ENCODE measurements at regions not wholly inside any gene's neighbourhood (a gene's known extent, or its start where the extent isn't known, plus 50 kb on each side); places are given as distances from the start of the nearest gene placed in this dataset.

- DNase-seq = no peak
These were observed 130.0 kb upstream of the MAOA start for GRCh38 chrX:43525901-43526610.

GRCh38 chrX:43526878-43527277 is 129.2 kb upstream of the MAOA start:
- no peak for DNase-seq

- DNase-seq = no peak
These were observed 128.3 kb upstream of the MAOA start for GRCh38 chrX:43527801-43528200.

DNA sequence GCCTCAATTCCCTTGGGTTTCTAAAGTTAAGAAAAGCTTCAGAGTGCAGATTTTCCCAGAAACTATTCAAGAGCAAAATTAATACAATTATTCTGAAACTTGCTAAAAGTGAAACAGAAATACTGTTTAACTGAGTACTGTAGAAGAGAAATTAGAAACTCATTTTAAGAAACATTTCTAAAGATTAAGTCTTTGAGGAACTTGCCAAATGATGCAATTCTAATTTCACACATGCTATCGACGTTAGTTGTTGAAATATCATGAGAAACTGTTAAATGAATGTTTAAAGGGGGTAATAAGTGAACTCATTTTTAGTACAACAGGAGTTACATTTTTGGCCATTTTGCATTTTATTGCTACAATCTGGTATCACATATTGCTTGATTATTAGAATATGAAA is 125.3 kb upstream of the MAOA start:
- DNase-seq = no peak

DNA sequence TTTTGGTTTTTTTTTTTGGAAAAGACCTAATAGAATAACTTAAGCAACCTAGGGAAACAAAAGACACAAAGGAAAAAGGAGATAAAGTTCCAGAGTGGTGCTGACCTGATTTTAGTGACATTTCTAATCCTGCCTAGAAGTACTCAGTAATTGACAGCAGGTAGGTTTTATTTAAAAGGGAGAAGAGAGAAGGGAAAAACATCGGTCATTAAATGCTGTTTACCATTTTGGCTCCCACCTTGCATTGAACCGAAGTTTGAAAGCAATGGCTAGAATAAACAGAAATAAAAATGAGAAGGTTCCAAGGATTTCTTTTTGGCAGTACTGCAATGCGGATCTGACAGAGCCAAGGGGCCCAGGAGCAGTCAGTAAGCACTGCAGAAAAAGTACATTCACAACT is 115.8 kb upstream of the MAOA start:
- no peak for DNase-seq

- no peak for DNase-seq
These were observed 104.5 kb upstream of the MAOA start for GRCh38 chrX:43551590-43551989.

DNA sequence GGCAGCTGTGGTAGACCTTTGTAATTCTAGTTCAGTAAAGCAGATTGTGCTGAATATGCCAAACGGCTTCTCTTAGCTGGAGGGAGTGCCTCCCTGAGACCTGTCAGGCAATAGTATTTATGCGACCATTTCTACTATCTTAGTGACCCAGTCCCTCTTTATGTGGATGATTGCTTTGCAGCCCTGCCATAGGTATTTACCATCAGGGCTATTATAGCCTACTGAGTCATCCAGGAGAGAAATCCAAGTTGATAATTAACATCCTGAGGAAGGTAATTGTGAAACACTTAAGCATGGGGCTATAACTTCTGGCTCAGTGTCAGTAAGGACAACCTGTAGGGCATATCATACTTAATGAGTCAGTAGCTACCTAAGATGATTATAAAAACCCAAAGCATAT is 103.9 kb upstream of the MAOA start:
- DNase-seq = no peak

- DNase-seq = no peak
These were observed 103.4 kb upstream of the MAOA start for GRCh38 chrX:43552703-43553102.

GRCh38 chrX:43553257-43553656 is 102.8 kb upstream of the MAOA start:
- no peak for DNase-seq

DNA sequence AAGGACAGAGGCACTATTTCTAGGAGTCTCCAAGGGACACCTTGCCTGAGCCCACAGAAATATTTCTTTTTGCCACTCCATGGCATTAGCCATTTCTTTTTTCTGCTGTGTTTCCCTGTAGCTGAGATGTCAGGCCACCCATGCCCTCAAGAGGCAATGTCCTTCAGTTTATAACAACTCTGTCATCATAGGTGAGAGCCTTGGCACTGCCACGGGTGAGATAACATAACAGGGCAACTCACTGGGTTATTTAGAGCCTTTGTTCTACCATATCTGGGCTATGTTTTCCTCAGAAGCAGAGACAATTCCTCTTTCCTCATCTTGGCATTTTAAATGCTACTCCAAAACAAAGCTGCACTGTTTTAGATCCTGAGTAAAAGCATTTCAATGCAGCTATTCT is 99.9 kb upstream of the MAOA start:
- no peak for DNase-seq

DNA sequence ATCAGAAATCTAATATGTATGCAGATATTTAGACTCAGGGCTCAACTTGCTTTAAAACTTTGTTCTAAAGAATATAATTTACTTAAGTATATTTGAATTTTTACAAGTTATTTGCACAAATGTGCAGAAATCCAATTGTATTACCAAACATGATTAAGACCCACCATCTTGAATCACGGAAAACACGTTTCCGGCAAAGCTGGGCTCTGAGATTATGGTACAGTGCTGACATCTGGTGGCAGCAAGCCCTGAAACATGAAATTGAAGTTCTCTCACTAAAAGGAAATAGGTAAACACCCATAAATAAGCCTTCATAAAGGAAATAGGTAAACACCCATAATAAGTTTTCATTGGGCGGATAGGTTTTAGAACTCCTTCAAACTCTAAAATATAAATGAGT is 98.3 kb upstream of the MAOA start:
- peak; percentile 47 for DNase-seq

DNA sequence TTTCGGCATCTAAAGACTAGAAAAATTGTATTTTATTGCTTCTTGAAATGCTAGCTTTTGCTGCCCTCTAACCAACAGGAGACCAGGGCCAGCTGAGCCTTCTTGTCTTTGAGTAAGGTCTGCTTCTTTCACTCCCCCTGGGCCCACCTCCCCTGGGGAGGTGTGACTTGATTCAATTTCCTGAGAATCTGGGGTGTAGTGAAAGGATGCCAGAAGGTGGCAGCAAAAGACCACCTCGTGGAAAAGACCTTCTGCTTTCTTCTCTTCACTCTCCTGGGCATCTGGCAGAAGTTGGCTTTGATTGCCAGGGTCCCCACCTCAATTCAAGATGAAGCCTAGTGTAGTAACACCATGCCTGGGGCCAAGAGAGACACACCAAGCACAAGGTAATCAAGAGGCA is 96.5 kb upstream of the MAOA start:
- peak; percentile 46 for DNase-seq

GRCh38 chrX:43560247-43560946 is 95.7 kb upstream of the MAOA start:
- no peak for DNase-seq

- no peak for DNase-seq
These were observed 93.7 kb upstream of the MAOA start for GRCh38 chrX:43562372-43562771.

DNA sequence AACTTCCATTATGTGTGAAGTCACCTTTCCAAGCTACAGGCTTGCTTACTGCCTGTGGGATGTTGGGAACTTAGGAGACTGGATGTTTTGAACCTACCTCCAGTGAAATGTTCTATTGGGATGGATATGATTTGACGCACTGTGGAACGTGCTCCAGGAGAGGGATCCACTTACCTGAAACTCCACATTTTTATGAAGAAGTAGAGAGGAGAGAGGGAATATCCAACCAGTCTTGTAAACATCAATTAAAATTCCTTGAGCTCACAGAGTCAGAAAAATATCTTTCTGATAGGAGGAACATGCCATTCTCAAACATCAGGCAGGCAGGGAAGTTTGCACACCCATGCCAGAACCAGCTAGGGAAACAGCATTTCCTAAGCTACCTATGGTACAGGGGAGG is 91.1 kb upstream of the MAOA start:
- no peak for DNase-seq

- DNase-seq = no peak
These were observed 89.9 kb upstream of the MAOA start for GRCh38 chrX:43566170-43566569.

DNA sequence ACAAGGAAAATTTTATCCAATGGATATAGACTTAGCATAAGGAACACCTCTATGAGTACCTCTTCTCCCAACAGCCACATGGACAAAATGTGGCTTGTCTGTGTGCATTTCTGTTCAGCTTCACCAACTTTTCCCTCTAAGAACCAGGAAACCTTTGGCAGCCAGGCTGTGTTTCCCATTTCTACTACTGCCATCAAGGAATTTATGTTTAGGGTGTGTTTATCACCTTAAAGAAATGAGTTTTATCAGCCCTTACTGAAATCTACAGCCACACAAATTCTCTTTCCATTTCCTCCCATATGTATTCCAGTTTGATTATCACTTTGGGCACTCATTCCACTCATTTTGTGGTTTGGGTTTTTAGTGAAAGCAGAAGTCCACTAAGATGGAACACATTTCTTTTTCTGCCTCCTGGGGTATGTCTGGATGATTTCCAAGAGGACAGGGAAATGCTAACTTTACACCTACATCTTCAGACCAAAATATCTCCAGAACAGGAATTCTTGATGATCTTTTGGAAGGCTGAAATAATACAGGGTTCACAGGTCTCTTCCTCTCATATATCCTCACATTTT is 82.6 kb upstream of the MAOA start:
- no peak for DNase-seq

DNA sequence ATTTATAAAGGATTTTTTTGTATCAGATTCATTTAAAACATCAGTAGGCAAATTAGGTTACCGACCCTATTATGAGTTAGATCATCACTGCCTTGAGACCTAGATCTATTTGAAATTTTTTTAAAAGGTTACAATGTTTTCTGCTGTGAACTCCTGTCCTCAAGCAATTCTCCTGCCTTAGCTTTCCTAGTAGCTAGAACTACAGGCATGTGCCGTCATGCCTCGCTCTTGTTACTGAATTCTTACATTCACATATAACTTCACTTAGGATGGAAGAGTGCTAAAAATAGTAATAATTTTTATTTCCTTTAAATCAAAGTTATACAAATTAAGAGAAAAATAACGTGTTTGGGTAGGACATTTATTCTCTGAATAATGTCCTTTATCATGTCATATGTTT is 75.5 kb upstream of the MAOA start:
- no peak for DNase-seq

- no peak for DNase-seq
These were observed 74.9 kb upstream of the MAOA start for GRCh38 chrX:43581167-43581566.

DNA sequence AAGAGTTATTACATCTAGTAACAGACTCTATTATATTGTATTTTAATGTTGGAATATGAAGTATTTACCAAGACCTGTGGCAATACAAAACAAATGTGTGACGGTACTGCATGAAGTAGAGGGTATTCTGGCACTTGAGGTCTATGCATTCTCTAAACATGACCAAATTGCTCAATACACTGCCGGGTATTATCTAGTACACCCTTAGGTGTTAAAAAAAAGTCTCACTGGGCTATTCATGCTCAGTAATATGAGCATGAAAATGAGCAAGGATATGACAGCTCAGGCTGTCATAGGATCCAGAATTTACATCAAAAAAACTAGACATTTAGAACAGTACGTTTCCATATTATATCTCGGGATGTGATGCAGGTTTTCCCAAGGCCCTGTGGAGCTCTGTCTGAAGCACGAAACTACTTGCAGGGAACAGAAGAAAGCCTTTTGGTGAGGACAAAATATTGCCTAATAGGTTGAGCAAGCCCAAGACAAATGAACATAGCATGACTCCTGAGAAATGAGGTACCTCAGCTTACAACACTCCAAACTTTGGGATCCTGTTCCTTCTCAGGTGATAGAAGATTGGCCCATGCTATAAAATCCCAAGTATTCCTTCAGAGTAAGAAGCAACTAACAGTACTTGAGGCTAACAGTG is 74.1 kb upstream of the MAOA start:
- DNase-seq = no peak

DNA sequence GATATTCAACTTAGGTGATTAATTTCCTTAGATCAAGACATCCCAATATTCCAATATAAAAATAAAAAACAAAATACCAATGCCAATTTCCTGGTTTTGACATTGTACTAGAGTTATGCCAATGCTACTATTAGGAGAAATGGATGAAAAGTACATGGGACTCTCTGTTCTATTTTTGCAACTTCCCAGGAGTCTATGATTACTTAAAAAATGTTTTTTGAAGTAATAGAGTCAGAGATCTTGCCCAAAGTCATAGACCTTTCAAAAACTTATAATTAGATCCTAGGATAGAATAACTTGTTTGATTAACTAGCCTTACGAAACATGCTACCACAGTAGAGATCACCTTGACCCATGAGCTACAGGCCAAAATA is 73.6 kb upstream of the MAOA start:
- DNase-seq = no peak

GRCh38 chrX:43585922-43586321 is 70.2 kb upstream of the MAOA start:
- no peak for DNase-seq

DNA sequence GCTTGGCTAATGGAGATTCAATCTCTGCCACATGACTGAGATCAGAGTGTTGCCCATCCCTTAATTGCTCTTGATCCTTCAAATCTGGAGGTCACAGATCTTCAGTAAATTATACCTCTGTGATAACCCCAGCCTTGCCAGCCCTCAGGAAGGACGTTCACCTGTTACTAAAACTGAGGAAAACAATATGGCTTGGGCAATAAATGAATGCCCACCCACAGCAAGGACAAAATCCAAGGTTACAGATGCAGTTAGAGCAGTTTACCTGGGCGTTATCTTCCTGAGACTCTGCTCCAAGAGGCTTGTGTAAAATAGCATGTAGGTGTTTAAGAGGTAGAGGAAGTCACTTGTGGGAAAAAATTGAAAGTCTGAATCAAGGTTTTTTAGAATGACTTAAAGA is 69.3 kb upstream of the MAOA start:
- no peak for DNase-seq

GRCh38 chrX:43589735-43590134 is 66.4 kb upstream of the MAOA start:
- DNase-seq = no peak

Data from right forelimb (tissue), 1 donor.